ENCODE measurements at regions not wholly inside any gene's neighbourhood (a gene's known extent, or its start where the extent isn't known, plus 50 kb on each side); places are given as distances from the start of the nearest gene placed in this dataset.

DNA sequence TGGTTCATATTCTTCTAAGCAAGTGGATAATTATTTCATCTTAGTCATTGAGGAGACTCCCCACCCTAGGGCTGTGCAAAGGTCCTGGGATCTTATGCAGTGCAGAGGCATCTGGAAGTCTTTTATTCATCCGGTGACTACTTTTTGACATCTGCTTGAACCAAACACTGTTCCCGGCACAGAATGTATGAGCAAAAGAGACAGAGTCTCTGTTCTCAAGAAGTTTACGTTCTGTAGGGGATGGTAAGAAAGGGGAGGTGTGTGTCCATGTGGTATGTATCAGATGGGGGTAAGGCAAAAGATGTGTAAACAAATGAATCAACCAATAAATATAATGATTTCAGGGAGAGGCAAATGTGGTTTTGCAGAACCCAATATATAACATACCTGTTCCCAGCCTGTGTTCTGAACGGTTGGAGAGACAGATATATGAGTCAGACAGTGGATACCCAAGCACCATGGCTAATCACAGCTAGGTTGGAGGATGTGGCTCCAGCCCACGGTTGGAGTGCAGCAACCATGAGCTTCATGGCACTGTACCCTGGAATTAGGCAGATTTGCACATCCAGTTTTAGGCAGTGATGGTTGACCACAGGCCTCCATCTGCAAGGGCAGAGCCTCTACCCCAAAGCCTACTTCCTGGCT is 75.1 kb upstream of the CADM1 start:
- Mint-ChIP-seq H3K9me3 (no peaks in the 10 kb centered on the region), H3K4me1 (peaks cover 27% of the 10 kb centered on the region), H3K36me3 (ENCODE audit: low read depth) (no peaks in the 10 kb centered on the region), H3K27ac (no peak overlapping the region), H3K27me3 (ENCODE audit: insufficient read depth) (peaks cover 19% of the 10 kb centered on the region), H3K4me3 (no peak overlapping the region)
- no peaks in the 10 kb centered on the region for H3K36me3 ChIP-seq (ENCODE audit: control insufficient read depth, insufficient read depth, low read length)
- DNase-seq, result no peak
- 94 to 95% methylated on average over 4 to 5 of the region's 5 CpGs for WGBS, 2 experiments (ENCODE audit: insufficient coverage in 1 of 2, insufficient read length in 1 of 2)
- H3K4me3 ChIP-seq (ENCODE audit: low read length), result no peak overlapping the region
- no peak overlapping the region for H3K27ac ChIP-seq (ENCODE audit: low read depth, low read length)
- H3K9me3 ChIP-seq (ENCODE audit: control insufficient read depth, low read length), result no peaks in the 10 kb centered on the region
- peaks cover 18% of the 10 kb centered on the region for H3K4me1 ChIP-seq (ENCODE audit: control insufficient read depth, insufficient read depth, low read length)
- H3K9ac ChIP-seq (ENCODE audit: extremely low read depth, low read length, poor library complexity, severe bottlenecking), result no peak overlapping the region
- peaks cover 4% of the 10 kb centered on the region for H3K27me3 ChIP-seq (ENCODE audit: control insufficient read depth, insufficient read depth, low read length, poor library complexity, severe bottlenecking)
- TF ChIP-seq, protein P1, sequence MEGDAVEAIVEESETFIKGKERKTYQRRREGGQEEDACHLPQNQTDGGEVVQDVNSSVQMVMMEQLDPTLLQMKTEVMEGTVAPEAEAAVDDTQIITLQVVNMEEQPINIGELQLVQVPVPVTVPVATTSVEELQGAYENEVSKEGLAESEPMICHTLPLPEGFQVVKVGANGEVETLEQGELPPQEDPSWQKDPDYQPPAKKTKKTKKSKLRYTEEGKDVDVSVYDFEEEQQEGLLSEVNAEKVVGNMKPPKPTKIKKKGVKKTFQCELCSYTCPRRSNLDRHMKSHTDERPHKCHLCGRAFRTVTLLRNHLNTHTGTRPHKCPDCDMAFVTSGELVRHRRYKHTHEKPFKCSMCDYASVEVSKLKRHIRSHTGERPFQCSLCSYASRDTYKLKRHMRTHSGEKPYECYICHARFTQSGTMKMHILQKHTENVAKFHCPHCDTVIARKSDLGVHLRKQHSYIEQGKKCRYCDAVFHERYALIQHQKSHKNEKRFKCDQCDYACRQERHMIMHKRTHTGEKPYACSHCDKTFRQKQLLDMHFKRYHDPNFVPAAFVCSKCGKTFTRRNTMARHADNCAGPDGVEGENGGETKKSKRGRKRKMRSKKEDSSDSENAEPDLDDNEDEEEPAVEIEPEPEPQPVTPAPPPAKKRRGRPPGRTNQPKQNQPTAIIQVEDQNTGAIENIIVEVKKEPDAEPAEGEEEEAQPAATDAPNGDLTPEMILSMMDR (conservative IDR thresholded peaks at IDR 0.05), result no peak

DNA sequence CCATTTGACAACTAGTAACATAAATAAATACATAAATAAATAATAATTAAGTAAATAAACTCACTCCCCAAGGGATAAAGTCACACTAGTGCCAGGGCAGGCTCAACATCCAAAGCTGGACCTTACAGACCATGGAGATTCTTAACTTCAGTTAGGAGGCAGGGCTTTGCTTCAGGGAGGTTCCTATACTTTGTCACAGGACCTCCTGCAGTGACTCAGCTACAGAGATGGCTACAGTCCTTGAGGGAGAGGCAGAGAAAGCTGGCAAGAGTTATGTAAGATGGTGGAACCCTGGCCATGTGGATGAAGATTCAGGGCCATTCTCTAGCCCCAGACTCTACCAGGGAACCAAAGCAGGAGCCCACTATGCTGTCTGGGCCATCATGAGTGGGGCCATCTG is 74.1 kb upstream of the CADM1 start:
- H3K4me1 ChIP-seq (ENCODE audit: control insufficient read depth, insufficient read depth, low read length), result peaks cover 18% of the 10 kb centered on the region
- no peak overlapping the region for H3K27ac ChIP-seq (ENCODE audit: low read depth, low read length)
- H3K9ac ChIP-seq (ENCODE audit: extremely low read depth, low read length, poor library complexity, severe bottlenecking), result no peak overlapping the region
- Mint-ChIP-seq H3K4me3 (no peak overlapping the region), H3K36me3 (ENCODE audit: low read depth) (no peaks in the 10 kb centered on the region), H3K4me1 (peaks cover 27% of the 10 kb centered on the region), H3K27me3 (ENCODE audit: insufficient read depth) (peaks cover 19% of the 10 kb centered on the region), H3K9me3 (no peaks in the 10 kb centered on the region), H3K27ac (no peak overlapping the region)
- no peak for DNase-seq
- H3K4me3 ChIP-seq (ENCODE audit: low read length), result no peak overlapping the region
- TF ChIP-seq, protein P1 (conservative IDR thresholded peaks at IDR 0.05), result no peak
- H3K27me3 ChIP-seq (ENCODE audit: control insufficient read depth, insufficient read depth, low read length, poor library complexity, severe bottlenecking), result peaks cover 4% of the 10 kb centered on the region
- no peaks in the 10 kb centered on the region for H3K36me3 ChIP-seq (ENCODE audit: control insufficient read depth, insufficient read depth, low read length)
- no peaks in the 10 kb centered on the region for H3K9me3 ChIP-seq (ENCODE audit: control insufficient read depth, low read length)

DNA sequence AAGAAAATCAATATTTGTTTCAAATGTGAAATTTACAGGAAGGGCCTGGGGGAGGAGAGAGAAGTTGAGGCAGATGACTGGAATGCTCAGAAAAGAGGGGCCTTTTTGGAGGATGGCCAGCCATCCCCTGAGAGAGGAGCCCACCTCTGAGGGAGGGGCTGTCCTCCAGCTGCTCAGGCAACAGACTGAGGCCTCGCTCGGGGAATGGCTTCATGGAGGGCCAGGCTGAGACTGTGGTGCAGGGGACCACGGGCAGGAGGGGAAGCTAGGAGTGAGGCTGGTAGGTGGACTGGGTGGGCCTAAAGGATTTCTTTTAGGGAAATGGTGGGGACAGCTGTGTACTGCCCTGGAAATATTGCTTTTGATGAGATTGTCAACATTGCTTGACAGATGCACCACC is 73.5 kb upstream of the CADM1 start:
- TF ChIP-seq, protein P1 (conservative IDR thresholded peaks at IDR 0.05), result no peak
- no peak overlapping the region for H3K9ac ChIP-seq (ENCODE audit: extremely low read depth, low read length, poor library complexity, severe bottlenecking)
- Mint-ChIP-seq H3K27ac (no peak overlapping the region), H3K27me3 (ENCODE audit: insufficient read depth) (peaks cover 19% of the 10 kb centered on the region), H3K4me3 (no peak overlapping the region), H3K36me3 (ENCODE audit: low read depth) (no peaks in the 10 kb centered on the region), H3K4me1 (peaks cover 27% of the 10 kb centered on the region), H3K9me3 (no peaks in the 10 kb centered on the region)
- H3K36me3 ChIP-seq (ENCODE audit: control insufficient read depth, insufficient read depth, low read length), result no peaks in the 10 kb centered on the region
- no peaks in the 10 kb centered on the region for H3K9me3 ChIP-seq (ENCODE audit: control insufficient read depth, low read length)
- DNase-seq, result no peak
- peaks cover 18% of the 10 kb centered on the region for H3K4me1 ChIP-seq (ENCODE audit: control insufficient read depth, insufficient read depth, low read length)
- H3K4me3 ChIP-seq (ENCODE audit: low read length), result no peak overlapping the region
- 90% methylated on average over 3 of the region's 3 CpGs; no CpG with 5 or more reads in 1 of the 2 experiments for WGBS, 2 experiments (ENCODE audit: insufficient coverage in 1 of 2, insufficient read length in 1 of 2)
- H3K27ac ChIP-seq (ENCODE audit: low read depth, low read length), result no peak overlapping the region
- peaks cover 4% of the 10 kb centered on the region for H3K27me3 ChIP-seq (ENCODE audit: control insufficient read depth, insufficient read depth, low read length, poor library complexity, severe bottlenecking)

Measured in endodermal cell (in vitro differentiated cells).